ENCODE measurements at regions not wholly inside any gene's neighbourhood (a gene's known extent, or its start where the extent isn't known, plus 50 kb on each side); places are given as distances from the start of the nearest gene placed in this dataset.

GRCh38 chr11:19329970-19330369, 89.2 kb upstream of the E2F8 start:
- TF ChIP-seq, protein P1, sequence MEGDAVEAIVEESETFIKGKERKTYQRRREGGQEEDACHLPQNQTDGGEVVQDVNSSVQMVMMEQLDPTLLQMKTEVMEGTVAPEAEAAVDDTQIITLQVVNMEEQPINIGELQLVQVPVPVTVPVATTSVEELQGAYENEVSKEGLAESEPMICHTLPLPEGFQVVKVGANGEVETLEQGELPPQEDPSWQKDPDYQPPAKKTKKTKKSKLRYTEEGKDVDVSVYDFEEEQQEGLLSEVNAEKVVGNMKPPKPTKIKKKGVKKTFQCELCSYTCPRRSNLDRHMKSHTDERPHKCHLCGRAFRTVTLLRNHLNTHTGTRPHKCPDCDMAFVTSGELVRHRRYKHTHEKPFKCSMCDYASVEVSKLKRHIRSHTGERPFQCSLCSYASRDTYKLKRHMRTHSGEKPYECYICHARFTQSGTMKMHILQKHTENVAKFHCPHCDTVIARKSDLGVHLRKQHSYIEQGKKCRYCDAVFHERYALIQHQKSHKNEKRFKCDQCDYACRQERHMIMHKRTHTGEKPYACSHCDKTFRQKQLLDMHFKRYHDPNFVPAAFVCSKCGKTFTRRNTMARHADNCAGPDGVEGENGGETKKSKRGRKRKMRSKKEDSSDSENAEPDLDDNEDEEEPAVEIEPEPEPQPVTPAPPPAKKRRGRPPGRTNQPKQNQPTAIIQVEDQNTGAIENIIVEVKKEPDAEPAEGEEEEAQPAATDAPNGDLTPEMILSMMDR (IDR thresholded peaks at IDR 0.05 in 2 of 3, conservative IDR thresholded peaks at IDR 0.05 in 1 of 3; ENCODE audit: control insufficient read depth in 2 of 3, extremely low read depth in 1 of 3, insufficient read depth in 1 of 3, low read depth in 3 of 3, low read length in 3 of 3), result no peak
- TF ChIP-seq POLR2A (IDR thresholded peaks at IDR 0.05; ENCODE audit: low read depth, low read length), result no peak
- no peak for TF ChIP-seq REST (IDR thresholded peaks at IDR 0.05; ENCODE audit: low read depth, low read length)
- no peak for TF ChIP-seq SMAD1 (IDR thresholded peaks at IDR 0.05; ENCODE audit: low read depth, partially characterized antibody)
- TF ChIP-seq GATAD2B (conservative IDR thresholded peaks at IDR 0.05; ENCODE audit: low read depth), result no peak
- TF ChIP-seq SIN3A (IDR thresholded peaks at IDR 0.05; ENCODE audit: low read depth, low read length), result no peak
- TF ChIP-seq ZNF207 (IDR thresholded peaks at IDR 0.05; ENCODE audit: borderline replicate concordance), result no peak

All from GM12878 (cell line).